ENCODE measurements at regions not wholly inside any gene's neighbourhood (a gene's known extent, or its start where the extent isn't known, plus 50 kb on each side); places are given as distances from the start of the nearest gene placed in this dataset.

- TF ChIP-seq TCF7L2 (IDR thresholded peaks at IDR 0.05; ENCODE audit: borderline replicate concordance, extremely low read depth, insufficient read depth, insufficient read length) (no peak), POLR2AphosphoS5 (IDR thresholded peaks at IDR 0.05; ENCODE audit: low read depth, low read length) (no peak), EGR1 (IDR thresholded peaks at IDR 0.05; ENCODE audit: low read depth) (no peak), POLR2A (IDR thresholded peaks at IDR 0.05; ENCODE audit: borderline replicate concordance, extremely low read depth, insufficient read depth, insufficient read length) (no peak), ZNF274 (IDR thresholded peaks at IDR 0.05; ENCODE audit: low read depth, low read length) (no peak), EZH2 (IDR thresholded peaks at IDR 0.05) (no peak)
Observed at GRCh38 chr15:23835953-23836352, 148.8 kb upstream of the NDN start (continued).

DNA sequence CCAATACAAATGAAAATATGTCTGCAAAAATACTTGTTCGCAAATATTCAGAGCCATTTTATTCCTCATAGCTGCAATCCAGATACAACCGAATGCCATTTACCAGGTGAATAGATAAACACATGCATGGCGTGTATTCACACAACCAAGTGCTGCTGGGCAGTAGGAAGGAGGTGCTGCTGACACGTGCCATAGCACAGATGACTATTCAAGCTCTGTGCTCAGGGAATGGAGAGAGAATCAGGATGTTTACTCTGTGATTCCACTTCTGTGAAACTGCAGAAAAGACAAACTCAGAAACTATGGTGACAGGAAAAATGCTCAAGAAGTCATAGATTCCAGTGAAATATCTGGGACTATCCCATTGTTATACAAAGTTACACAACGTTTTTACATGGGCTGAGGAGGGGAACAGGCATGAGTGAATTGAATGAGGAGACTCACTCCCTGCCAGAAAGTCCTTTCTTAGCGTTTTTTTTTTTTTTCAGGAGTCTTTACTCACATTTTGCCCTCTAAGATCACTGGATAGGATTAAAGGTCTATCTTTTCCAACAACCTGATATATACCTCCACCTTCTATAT is 152.9 kb upstream of the NDN start:
- no TSS peak for BruUV-seq (replicated peaks)
- no peaks in the 10 kb centered on the region for H4K20me1 ChIP-seq (ENCODE audit: insufficient read depth)
- no peaks in the 10 kb centered on the region for H3K36me3 ChIP-seq (ENCODE audit: control insufficient read depth in 1 of 2, insufficient read depth in 2 of 2, low read length in 2 of 2)
- H2AFZ ChIP-seq (ENCODE audit: low read depth, low read length, poor library complexity, severe bottlenecking): no peak overlapping the region
- RAD21 ChIA-PET (ENCODE audit: low non-redundant PET in 1 of 2, low total read pairs in 2 of 2, uncharacterized antibody in 2 of 2, unreplicated experiment in 2 of 2): no interaction called here
- H3K27ac ChIP-seq (ENCODE audit: low read depth, low read length): no peak overlapping the region
- H3K4me2 ChIP-seq (ENCODE audit: low read length): no peak overlapping the region
- ATAC-seq (no peak), DNase-seq (ENCODE audit: low read depth, low spot score) (no peak)
- CTCF ChIA-PET: no interaction called here
- no peak overlapping the region for H3K9ac ChIP-seq (ENCODE audit: low read length)
- H3K4me3 ChIP-seq (replicated peaks in 1 of 2; ENCODE audit: low read depth in 1 of 2, low read length in 2 of 2): no peak overlapping the region
- no peaks in the 10 kb centered on the region for H3K9me2 ChIP-seq (ENCODE audit: insufficient read depth)
- peaks cover 0 to 24% of the 10 kb centered on the region in 2 experiments; a peak in 2 of 4 replicates for H3K9me3 ChIP-seq (ENCODE audit: control insufficient read depth in 1 of 2, insufficient read depth in 1 of 2, low read depth in 1 of 2, low read length in 2 of 2)
- no peaks in the 10 kb centered on the region for H3K4me1 ChIP-seq (ENCODE audit: control insufficient read depth in 1 of 2, insufficient read depth in 2 of 2, low read length in 2 of 2)
- H3K27me3 ChIP-seq (ENCODE audit: insufficient read depth, low read length): no peaks in the 10 kb centered on the region
- no peaks in the 10 kb centered on the region for H3K79me2 ChIP-seq (ENCODE audit: insufficient read depth, low read length)
- POLR2A ChIA-PET: no interaction called here
- intact Hi-C loops (cut with micrococcal nuclease): no loop called here
- TF ChIP-seq JUND (IDR thresholded peaks at IDR 0.05) (no peak), FOSL1 (IDR thresholded peaks at IDR 0.05; ENCODE audit: low read depth) (no peak), SIN3A (IDR thresholded peaks at IDR 0.05; ENCODE audit: low read depth) (no peak), SRF (IDR thresholded peaks at IDR 0.05; ENCODE audit: low read depth) (no peak), EZH2 (IDR thresholded peaks at IDR 0.05) (no peak), CEBPB (IDR thresholded peaks at IDR 0.05; ENCODE audit: low read depth) (no peak), EZH2phosphoT487 (IDR thresholded peaks at IDR 0.05; ENCODE audit: borderline replicate concordance) (no peak), SP1 (IDR thresholded peaks at IDR 0.05; ENCODE audit: low read depth) (no peak), TCF7L2 (IDR thresholded peaks at IDR 0.05; ENCODE audit: borderline replicate concordance, extremely low read depth, insufficient read depth, insufficient read length) (no peak), ATF3 (IDR thresholded peaks at IDR 0.05) (no peak), YY1 (IDR thresholded peaks at IDR 0.05; ENCODE audit: extremely low read depth, insufficient replicate concordance, low read depth, low read length) (no peak), ZFX (IDR thresholded peaks at IDR 0.05) (no peak), ZNF274 (IDR thresholded peaks at IDR 0.05; ENCODE audit: low read depth, low read length) (no peak)
- TF ChIP-seq, protein P1, sequence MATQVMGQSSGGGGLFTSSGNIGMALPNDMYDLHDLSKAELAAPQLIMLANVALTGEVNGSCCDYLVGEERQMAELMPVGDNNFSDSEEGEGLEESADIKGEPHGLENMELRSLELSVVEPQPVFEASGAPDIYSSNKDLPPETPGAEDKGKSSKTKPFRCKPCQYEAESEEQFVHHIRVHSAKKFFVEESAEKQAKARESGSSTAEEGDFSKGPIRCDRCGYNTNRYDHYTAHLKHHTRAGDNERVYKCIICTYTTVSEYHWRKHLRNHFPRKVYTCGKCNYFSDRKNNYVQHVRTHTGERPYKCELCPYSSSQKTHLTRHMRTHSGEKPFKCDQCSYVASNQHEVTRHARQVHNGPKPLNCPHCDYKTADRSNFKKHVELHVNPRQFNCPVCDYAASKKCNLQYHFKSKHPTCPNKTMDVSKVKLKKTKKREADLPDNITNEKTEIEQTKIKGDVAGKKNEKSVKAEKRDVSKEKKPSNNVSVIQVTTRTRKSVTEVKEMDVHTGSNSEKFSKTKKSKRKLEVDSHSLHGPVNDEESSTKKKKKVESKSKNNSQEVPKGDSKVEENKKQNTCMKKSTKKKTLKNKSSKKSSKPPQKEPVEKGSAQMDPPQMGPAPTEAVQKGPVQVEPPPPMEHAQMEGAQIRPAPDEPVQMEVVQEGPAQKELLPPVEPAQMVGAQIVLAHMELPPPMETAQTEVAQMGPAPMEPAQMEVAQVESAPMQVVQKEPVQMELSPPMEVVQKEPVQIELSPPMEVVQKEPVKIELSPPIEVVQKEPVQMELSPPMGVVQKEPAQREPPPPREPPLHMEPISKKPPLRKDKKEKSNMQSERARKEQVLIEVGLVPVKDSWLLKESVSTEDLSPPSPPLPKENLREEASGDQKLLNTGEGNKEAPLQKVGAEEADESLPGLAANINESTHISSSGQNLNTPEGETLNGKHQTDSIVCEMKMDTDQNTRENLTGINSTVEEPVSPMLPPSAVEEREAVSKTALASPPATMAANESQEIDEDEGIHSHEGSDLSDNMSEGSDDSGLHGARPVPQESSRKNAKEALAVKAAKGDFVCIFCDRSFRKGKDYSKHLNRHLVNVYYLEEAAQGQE (IDR thresholded peaks at IDR 0.05; ENCODE audit: low read depth): no peak
- TF ChIP-seq, protein P2, sequence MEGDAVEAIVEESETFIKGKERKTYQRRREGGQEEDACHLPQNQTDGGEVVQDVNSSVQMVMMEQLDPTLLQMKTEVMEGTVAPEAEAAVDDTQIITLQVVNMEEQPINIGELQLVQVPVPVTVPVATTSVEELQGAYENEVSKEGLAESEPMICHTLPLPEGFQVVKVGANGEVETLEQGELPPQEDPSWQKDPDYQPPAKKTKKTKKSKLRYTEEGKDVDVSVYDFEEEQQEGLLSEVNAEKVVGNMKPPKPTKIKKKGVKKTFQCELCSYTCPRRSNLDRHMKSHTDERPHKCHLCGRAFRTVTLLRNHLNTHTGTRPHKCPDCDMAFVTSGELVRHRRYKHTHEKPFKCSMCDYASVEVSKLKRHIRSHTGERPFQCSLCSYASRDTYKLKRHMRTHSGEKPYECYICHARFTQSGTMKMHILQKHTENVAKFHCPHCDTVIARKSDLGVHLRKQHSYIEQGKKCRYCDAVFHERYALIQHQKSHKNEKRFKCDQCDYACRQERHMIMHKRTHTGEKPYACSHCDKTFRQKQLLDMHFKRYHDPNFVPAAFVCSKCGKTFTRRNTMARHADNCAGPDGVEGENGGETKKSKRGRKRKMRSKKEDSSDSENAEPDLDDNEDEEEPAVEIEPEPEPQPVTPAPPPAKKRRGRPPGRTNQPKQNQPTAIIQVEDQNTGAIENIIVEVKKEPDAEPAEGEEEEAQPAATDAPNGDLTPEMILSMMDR (IDR thresholded peaks at IDR 0.05 in 2 of 3, conservative IDR thresholded peaks at IDR 0.05 in 1 of 3; ENCODE audit: borderline replicate concordance in 1 of 3, insufficient read depth in 1 of 3, low read depth in 2 of 3, low read length in 2 of 3): no peak
- TF ChIP-seq, protein P3, sequence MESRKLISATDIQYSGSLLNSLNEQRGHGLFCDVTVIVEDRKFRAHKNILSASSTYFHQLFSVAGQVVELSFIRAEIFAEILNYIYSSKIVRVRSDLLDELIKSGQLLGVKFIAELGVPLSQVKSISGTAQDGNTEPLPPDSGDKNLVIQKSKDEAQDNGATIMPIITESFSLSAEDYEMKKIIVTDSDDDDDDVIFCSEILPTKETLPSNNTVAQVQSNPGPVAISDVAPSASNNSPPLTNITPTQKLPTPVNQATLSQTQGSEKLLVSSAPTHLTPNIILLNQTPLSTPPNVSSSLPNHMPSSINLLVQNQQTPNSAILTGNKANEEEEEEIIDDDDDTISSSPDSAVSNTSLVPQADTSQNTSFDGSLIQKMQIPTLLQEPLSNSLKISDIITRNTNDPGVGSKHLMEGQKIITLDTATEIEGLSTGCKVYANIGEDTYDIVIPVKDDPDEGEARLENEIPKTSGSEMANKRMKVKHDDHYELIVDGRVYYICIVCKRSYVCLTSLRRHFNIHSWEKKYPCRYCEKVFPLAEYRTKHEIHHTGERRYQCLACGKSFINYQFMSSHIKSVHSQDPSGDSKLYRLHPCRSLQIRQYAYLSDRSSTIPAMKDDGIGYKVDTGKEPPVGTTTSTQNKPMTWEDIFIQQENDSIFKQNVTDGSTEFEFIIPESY (IDR thresholded peaks at IDR 0.05; ENCODE audit: extremely low read depth, insufficient replicate concordance, low read length): no peak

Measured in HCT116 (cell line).